GM23338 (cell line): ENCODE measurements at regions not wholly inside any gene's neighbourhood (a gene's known extent, or its start where the extent isn't known, plus 50 kb on each side); places are given as distances from the start of the nearest gene placed in this dataset.
A peak's percentile ranks its signal among the peaks of the same experiment; 100 is the strongest.

Experiments
- ATAC-seq: fragments of 200-7000 bp; cut with Tn5 transposase; 3 replicates; pipeline ENCODE4 v1.9.1; 2020
- DNase-seq: peaks from one replicate; pipeline ENCODE4 v3.0.0-alpha.2; 2015; ENCODE audit warnings: low spot score
- H2AFZ ChIP-seq: fragments of 200-600 bp; sonication (generic); 2 replicates; pipeline ENCODE4 v1.8.0; 2016; ENCODE audit warnings: antibody characterized with exemption, mild to moderate bottlenecking, moderate library complexity
- H3F3A ChIP-seq: fragments of 200-600 bp; sonication (generic); replicated peaks from 2 replicates; pipeline ENCODE4 v1.8.0; 2017; ENCODE audit warnings: antibody characterized with exemption, mixed run types, low read depth
- H3K27ac ChIP-seq: fragments of 200-600 bp; sonication (generic); 2 replicates; pipeline ENCODE4 v1.6.1; 2016; ENCODE audit warnings: low read depth
- H3K27me3 ChIP-seq: fragments of 200-600 bp; sonication (generic); 2 replicates; pipeline ENCODE4 v1.8.0; 2016; ENCODE audit warnings: mild to moderate bottlenecking, mixed run types, moderate library complexity; ENCODE audit not compliant: insufficient read depth
- H3K36me3 ChIP-seq: fragments of 200-600 bp; sonication (generic); 2 replicates; pipeline ENCODE4 v1.8.0; 2016; ENCODE audit warnings: mild to moderate bottlenecking; ENCODE audit not compliant: insufficient read depth
- H3K4me1 ChIP-seq: fragments of 200-600 bp; sonication (generic); 2 replicates; pipeline ENCODE4 v1.8.0; 2016; ENCODE audit warnings: mild to moderate bottlenecking, moderate library complexity; ENCODE audit not compliant: insufficient read depth
- H3K4me2 ChIP-seq: fragments of 200-600 bp; sonication (generic); 2 replicates; pipeline ENCODE4 v1.7.1; 2017; ENCODE audit warnings: mixed run types
- H3K4me3 ChIP-seq: fragments of 200-600 bp; sonication (generic); 2 replicates; pipeline ENCODE4 v1.6.1; 2016; ENCODE audit warnings: mixed run types
- H3K79me2 ChIP-seq: fragments of 200-600 bp; sonication (generic); replicated peaks from 2 replicates; pipeline ENCODE4 v1.8.0; 2017; ENCODE audit warnings: mild to moderate bottlenecking; ENCODE audit not compliant: insufficient read depth
- H3K9me2 ChIP-seq: fragments of 200-600 bp; sonication (generic); 2 replicates; pipeline ENCODE4 v1.8.0; 2017; ENCODE audit not compliant: insufficient read depth
- H4K20me1 ChIP-seq: fragments of 200-600 bp; sonication (generic); replicated peaks from 2 replicates; pipeline ENCODE4 v1.8.0; 2017; ENCODE audit warnings: mild to moderate bottlenecking; ENCODE audit not compliant: insufficient read depth
- H3K27ac Mint-ChIP-seq: 2 replicates; pipeline ENCODE4 v1.8.0; 2020; ENCODE audit warnings: inconsistent platforms, mild to moderate bottlenecking, moderate library complexity, mixed read lengths
- H3K27me3 Mint-ChIP-seq: 3 replicates; pipeline ENCODE4 v1.8.0; 2022; ENCODE audit warnings: low read depth, mild to moderate bottlenecking, moderate library complexity, mixed read lengths, inconsistent platforms; ENCODE audit not compliant: insufficient read depth, poor library complexity
- H3K36me3 Mint-ChIP-seq: 3 replicates; pipeline ENCODE4 v1.8.0; 2021; ENCODE audit warnings: low read depth, mild to moderate bottlenecking, inconsistent platforms, moderate library complexity, mixed read lengths
- H3K4me1 Mint-ChIP-seq: 3 replicates; pipeline ENCODE4 v1.8.0; 2020; ENCODE audit warnings: mild to moderate bottlenecking, inconsistent platforms, mixed read lengths
- H3K4me3 Mint-ChIP-seq: 3 replicates; pipeline ENCODE4 v1.8.0; 2021; ENCODE audit warnings: moderate library complexity, mild to moderate bottlenecking, inconsistent platforms, mixed read lengths
- H3K9me3 Mint-ChIP-seq: 3 replicates; pipeline ENCODE4 v1.8.0; 2020; ENCODE audit warnings: moderate library complexity, mild to moderate bottlenecking, inconsistent platforms, mixed read lengths
- CTCF ChIP-seq, 2 experiments: fragments of 200-600 bp in 1 of 2; sonication (generic) in 1 of 2; conservative IDR thresholded peaks; 2 replicates each; pipeline versions ENCODE4 v1.5.1 to v1.6.1; 2016 to 2017; ENCODE audit warnings: antibody characterized with exemption in 2 of 2, low read depth in 2 of 2, mild to moderate bottlenecking in 2 of 2, moderate library complexity in 1 of 2
- EZH2 ChIP-seq: fragments of 200-600 bp; sonication (generic); IDR thresholded peaks from one replicate; pipeline ENCODE4 v1.8.0; 2017; ENCODE audit warnings: antibody characterized with exemption, mild to moderate bottlenecking, low read depth; ENCODE audit not compliant: unreplicated experiment
- ZNF114 ChIP-seq: fragments of 250-450 bp; sonication (Bioruptor Pico); IDR thresholded peaks from 2 replicates; pipeline ENCODE4 v1.5.0; 2020; ENCODE audit warnings: mild to moderate bottlenecking, moderate library complexity
- ZNF331 ChIP-seq: fragments of 250-450 bp; sonication (Bioruptor Pico); IDR thresholded peaks from 2 replicates; pipeline ENCODE4 v1.5.0; 2020; ENCODE audit warnings: low read depth, mild to moderate bottlenecking, moderate library complexity
- ZNF462 ChIP-seq: fragments of 250-450 bp; sonication (Bioruptor Pico); IDR thresholded peaks from 2 replicates; pipeline ENCODE4 v1.5.0; 2020; ENCODE audit warnings: mild to moderate bottlenecking, moderate library complexity

GRCh38 chr11:81377418-81377817, 1356.2 kb downstream of the FAM181B start:
- H4K20me1 ChIP-seq, result no peaks in the 10 kb centered on the region
- H3K4me3 Mint-ChIP-seq, result no peak overlapping the region
- no peak overlapping the region for H3K4me2 ChIP-seq
- peaks cover 23% of the 10 kb centered on the region for H3K4me1 ChIP-seq
- no peak for ATAC-seq
- no peak overlapping the region for H3K27ac ChIP-seq
- no peaks in the 10 kb centered on the region for H3K36me3 Mint-ChIP-seq
- H2AFZ ChIP-seq, result no peak overlapping the region
- peak; percentile 24 for DNase-seq
- H3K4me3 ChIP-seq, result no peak overlapping the region
- no peaks in the 10 kb centered on the region for H3K9me3 Mint-ChIP-seq
- H3K27ac Mint-ChIP-seq, result no peak overlapping the region
- no peaks in the 10 kb centered on the region for H3K79me2 ChIP-seq
- peaks cover 7% of the 10 kb centered on the region; the same call in 1 of the 2 replicates for H3K9me2 ChIP-seq
- H3K36me3 ChIP-seq, result no peaks in the 10 kb centered on the region
- H3K27me3 Mint-ChIP-seq, result peaks cover 2% of the 10 kb centered on the region
- peaks cover 18% of the 10 kb centered on the region for H3K4me1 Mint-ChIP-seq
- no peaks in the 10 kb centered on the region for H3F3A ChIP-seq
- peak; percentile 23 to 44; a peak in 3 of 4 replicates for TF ChIP-seq CTCF (conservative IDR thresholded peaks at IDR 0.05; ENCODE audit: low read depth in 2 of 2)
- TF ChIP-seq ZNF462, result no peak
- no peaks in the 10 kb centered on the region for H3K27me3 ChIP-seq

DNA sequence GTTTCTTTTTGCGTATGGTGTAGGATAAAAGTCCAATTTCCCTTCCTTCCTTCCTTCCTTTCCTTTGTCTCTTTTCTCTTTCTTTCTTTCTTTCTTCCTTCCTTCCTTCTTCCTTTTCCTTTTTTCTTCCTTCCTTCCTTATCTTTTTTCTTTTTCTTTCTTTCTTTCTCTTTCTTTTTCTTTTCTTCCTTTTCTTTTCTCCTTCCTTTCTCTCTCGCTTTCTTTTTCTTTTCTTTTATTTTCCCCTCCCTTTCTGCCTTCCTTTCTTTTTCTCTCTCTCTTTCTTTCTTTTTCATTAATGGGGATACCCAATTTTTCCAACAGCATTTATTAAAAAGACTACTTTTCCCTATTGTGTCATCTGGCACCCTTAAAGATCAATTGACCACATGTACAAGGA, 1359.7 kb downstream of the FAM181B start:
- H4K20me1 ChIP-seq, result no peaks in the 10 kb centered on the region
- H3K27me3 ChIP-seq, result no peaks in the 10 kb centered on the region
- no peaks in the 10 kb centered on the region for H3K36me3 Mint-ChIP-seq
- H3K36me3 ChIP-seq, result no peaks in the 10 kb centered on the region
- H3K79me2 ChIP-seq, result no peaks in the 10 kb centered on the region
- DNase-seq (no peak), ATAC-seq (no peak)
- H3K27ac ChIP-seq, result no peak overlapping the region
- H3K27me3 Mint-ChIP-seq, result peaks cover 2% of the 10 kb centered on the region
- H3K9me2 ChIP-seq, result peaks cover 7% of the 10 kb centered on the region; the same call in 1 of the 2 replicates
- H3K4me1 ChIP-seq, result no peaks in the 10 kb centered on the region; the same call in 1 of the 2 replicates
- H3K4me3 ChIP-seq, result no peak overlapping the region
- no peaks in the 10 kb centered on the region for H3F3A ChIP-seq
- H2AFZ ChIP-seq, result no peak overlapping the region
- no peak overlapping the region for H3K27ac Mint-ChIP-seq
- no peak overlapping the region for H3K4me2 ChIP-seq
- H3K4me3 Mint-ChIP-seq, result no peak overlapping the region
- H3K4me1 Mint-ChIP-seq, result no peaks in the 10 kb centered on the region
- no peaks in the 10 kb centered on the region for H3K9me3 Mint-ChIP-seq
- TF ChIP-seq ZNF331 (no peak), EZH2 (no peak), ZNF114 (CRISPR knock-in tag) (no peak)
